Stomach smooth muscle (tissue), 2 donors: ENCODE measurements at regions not wholly inside any gene's neighbourhood (a gene's known extent, or its start where the extent isn't known, plus 50 kb on each side); places are given as distances from the start of the nearest gene placed in this dataset.
"Not testable (repeated sequence)": the region's sequence is repeated elsewhere in the genome, so short reads cannot be mapped to it uniquely, and the experiment has no call there.

Source experiments
- H3K27ac ChIP-seq: one replicate; pipeline ENCODE4 v1.7.0; 2013; ENCODE audit warnings: mild to moderate bottlenecking, low read length, inconsistent platforms
- H3K27me3 ChIP-seq, 2 donors: one replicate each; pipeline ENCODE4 v1.7.0; 2013; ENCODE audit warnings: low read length in 2 of 2; ENCODE audit not compliant: insufficient read depth in 2 of 2, control insufficient read depth in 1 of 2
- H3K36me3 ChIP-seq, 2 donors: one replicate each; pipeline ENCODE4 v1.7.0; 2013; ENCODE audit warnings: low read length in 2 of 2; ENCODE audit not compliant: control insufficient read depth in 2 of 2, insufficient read depth in 2 of 2
- H3K4me1 ChIP-seq: one replicate; pipeline ENCODE4 v1.7.0; 2013; ENCODE audit warnings: low read length; ENCODE audit not compliant: control insufficient read depth, insufficient read depth
- H3K4me3 ChIP-seq, 2 donors: one replicate each; pipeline ENCODE4 v1.7.0; 2013; ENCODE audit warnings: low read length in 2 of 2
- H3K9ac ChIP-seq, 2 donors: one replicate each; pipeline ENCODE4 v1.7.0; 2013; ENCODE audit warnings: low read length in 2 of 2, mild to moderate bottlenecking in 1 of 2
- H3K9me3 ChIP-seq, 2 donors: one replicate each; pipeline ENCODE4 v1.7.0; 2013; ENCODE audit warnings: low read length in 2 of 2; ENCODE audit not compliant: control insufficient read depth in 2 of 2
- donor health status: healthy.
- donor health status: Pancreatic carcinoma.

DNA sequence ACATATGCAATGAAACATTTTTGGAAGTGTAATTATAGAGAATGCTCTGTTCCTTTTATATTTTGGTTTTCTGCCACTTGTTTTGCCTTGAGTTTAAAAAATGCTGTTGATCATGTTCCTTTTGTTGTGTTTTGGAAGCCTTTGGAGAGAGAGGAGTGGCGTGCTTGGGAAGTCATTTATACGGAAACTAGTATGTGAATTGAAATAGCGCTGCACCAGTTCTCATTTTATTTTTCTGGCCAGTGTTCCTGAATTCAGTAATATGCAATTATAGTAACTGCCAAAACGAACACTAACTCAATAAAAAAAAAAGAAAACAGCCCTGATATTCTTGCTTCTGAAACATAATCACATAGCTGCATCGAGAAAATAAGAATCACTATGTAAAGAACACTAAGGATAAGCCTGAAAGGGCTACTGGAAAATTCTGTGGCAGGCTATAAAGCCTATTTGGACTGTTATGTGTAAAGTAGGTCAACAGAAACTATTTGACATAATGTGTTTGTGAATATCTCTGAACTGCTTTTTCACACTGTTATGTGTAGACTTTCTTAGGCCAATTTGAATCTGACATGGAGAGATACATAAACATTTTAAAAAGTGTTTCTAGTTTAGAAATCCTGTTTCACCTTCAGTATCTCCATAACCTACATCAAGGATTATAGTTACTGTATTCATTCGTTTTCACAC, 742.0 kb downstream of the KCNT2 start:
- Histone ChIP-seq H3K9me3 (no peaks in the 10 kb centered on the region), H3K27ac (no peak overlapping the region), H3K9ac (no peak overlapping the region), H3K4me1 (no peaks in the 10 kb centered on the region), H3K27me3 (no peaks in the 10 kb centered on the region), H3K36me3 (no peaks in the 10 kb centered on the region), H3K4me3 (no peak overlapping the region)

GRCh38 chr1:195851804-195852203, 756.4 kb downstream of the KCNT2 start:
- H3K36me3 ChIP-seq = no peaks in the 10 kb centered on the region
- no peaks in the 10 kb centered on the region for H3K27me3 ChIP-seq
- no peak overlapping the region for H3K9ac ChIP-seq

DNA sequence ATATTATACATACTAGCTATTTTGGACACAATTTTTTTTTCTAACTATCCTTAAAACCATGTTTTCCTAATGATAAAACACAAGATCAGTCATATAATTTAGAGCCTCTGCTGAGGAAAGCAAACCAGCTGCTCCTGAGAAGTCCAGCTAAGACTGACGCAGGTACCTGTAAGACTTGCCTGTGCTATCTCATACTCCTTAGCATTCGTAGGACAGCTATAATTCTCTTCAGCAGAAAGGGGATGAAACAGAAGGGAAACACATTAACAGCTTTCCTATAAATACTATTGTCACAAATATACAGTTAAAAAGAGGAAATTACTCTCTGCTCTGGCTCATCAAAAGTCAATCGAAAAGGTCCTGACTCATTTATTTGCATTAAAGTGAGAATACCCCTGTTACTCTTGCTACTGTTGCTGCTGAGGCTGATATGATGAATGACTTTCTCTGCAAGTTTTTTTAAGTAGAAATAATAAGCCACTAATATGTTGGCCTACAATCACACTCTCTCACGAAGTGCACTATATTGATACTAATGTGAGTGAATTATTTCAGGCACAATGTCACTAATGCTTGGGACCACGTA, 757.1 kb downstream of the KCNT2 start:
- no peaks in the 10 kb centered on the region for H3K4me1 ChIP-seq
- H3K9me3 ChIP-seq = no peaks in the 10 kb centered on the region
- no peaks in the 10 kb centered on the region for H3K27me3 ChIP-seq
- no peak overlapping the region for H3K9ac ChIP-seq
- no peak overlapping the region for H3K27ac ChIP-seq
- no peak overlapping the region for H3K4me3 ChIP-seq
- no peaks in the 10 kb centered on the region for H3K36me3 ChIP-seq

More at GRCh38 chr1:195851804-195852203, 756.4 kb downstream of the KCNT2 start:
- Histone ChIP-seq H3K4me3 (no peak overlapping the region), H3K27ac (no peak overlapping the region), H3K4me1 (no peaks in the 10 kb centered on the region), H3K9me3 (no peaks in the 10 kb centered on the region)

- H3K27me3 ChIP-seq = no peaks in the 10 kb centered on the region
- H3K4me1 ChIP-seq = no peaks in the 10 kb centered on the region
- H3K4me3 ChIP-seq = no peak overlapping the region
- H3K9ac ChIP-seq = no peak overlapping the region
- no peak overlapping the region for H3K27ac ChIP-seq
- no peaks in the 10 kb centered on the region for H3K36me3 ChIP-seq
- H3K9me3 ChIP-seq = no peaks in the 10 kb centered on the region
These were observed 759.1 kb downstream of the KCNT2 start for GRCh38 chr1:195849180-195849579.

DNA sequence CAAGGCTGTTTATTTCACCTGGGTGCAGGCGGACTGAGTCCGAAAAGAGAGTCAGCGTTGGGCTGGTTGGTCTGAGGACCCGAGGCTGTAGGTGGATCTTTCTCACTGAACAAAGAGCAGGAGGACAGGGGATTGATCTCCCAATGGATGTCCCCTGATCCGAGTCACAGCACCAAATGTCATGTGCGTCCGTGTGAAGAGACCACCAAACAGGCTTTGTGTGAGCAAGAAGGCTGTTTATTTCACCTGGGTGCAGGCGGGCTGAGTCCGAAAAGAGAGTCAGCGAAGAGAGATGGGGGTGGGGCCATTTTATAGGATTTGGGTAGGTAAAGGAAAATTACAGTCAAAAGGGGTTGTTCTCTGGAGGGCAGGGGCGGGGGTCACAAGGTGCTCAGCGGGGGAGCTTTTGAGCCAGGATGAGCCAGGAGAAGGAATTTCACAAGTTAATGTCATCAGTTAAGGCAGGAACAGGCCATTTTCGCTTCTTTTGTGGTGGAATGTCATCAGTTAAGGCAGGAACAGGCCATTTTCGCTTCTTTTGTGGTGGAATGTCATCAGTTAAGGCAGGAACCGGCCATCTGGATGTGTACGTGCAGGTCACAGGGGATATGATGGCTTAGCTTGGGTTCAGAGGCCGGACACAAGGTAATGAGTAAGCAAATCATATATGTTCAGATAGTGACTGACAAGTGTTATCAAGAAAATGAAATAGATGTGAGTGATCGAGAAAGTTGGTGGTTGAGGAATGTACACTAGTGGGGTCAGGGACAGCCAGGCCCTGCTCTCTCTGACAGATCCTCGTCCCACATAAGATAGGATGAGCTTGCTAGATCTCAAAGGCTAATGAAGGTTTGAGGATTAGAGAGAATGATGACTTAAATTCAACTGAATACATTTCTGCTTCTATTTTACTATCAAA, 760.0 kb downstream of the KCNT2 start:
- not testable (repeated sequence) for H3K4me3 ChIP-seq, H3K27ac ChIP-seq, H3K9ac ChIP-seq, H3K9me3 ChIP-seq, H3K36me3 ChIP-seq, H3K4me1 ChIP-seq, H3K27me3 ChIP-seq

DNA sequence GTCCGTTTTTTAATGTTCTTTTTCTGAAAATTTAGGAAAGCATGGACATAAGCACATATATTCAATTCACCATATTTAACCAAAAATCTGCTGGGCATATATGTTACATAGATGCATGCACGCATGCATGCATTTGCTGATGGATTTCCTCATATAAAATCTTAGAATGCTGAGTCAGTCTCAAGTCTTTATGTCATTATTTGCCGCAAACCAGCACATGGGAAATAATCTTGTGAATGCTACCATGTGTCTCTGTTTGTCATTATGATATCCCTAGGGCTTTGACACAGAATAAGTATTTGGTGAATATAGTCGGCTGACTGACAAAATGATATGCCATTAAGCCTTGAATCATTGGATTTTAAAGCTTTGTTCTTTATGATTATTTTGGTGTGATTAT, 776.5 kb downstream of the KCNT2 start:
- Histone ChIP-seq H3K4me1 (no peaks in the 10 kb centered on the region), H3K4me3 (no peak overlapping the region), H3K36me3 (no peaks in the 10 kb centered on the region), H3K9ac (no peak overlapping the region), H3K27me3 (no peaks in the 10 kb centered on the region), H3K27ac (no peak overlapping the region), H3K9me3 (no peaks in the 10 kb centered on the region)

DNA sequence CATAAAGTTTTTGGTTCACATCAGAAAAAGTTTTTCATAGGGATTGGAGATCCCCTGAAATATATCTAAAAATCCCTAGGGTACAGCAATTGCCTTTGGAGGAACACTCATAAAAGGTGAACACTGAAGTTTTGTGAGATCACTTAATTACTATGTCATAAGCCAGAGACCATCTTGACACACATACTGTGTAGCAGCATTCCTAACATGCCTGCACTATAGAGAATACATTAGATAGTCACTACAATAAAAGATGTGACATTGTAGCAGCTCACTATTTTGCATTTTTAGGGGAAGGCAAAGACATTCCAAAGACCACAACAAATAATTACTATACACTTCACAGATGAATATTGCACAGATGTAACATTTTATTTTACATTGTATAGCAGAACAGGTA, 779.9 kb downstream of the KCNT2 start:
- Histone ChIP-seq H3K27me3 (no peaks in the 10 kb centered on the region), H3K4me3 (no peak overlapping the region), H3K27ac (no peak overlapping the region), H3K4me1 (no peaks in the 10 kb centered on the region), H3K9ac (no peak overlapping the region), H3K36me3 (no peaks in the 10 kb centered on the region), H3K9me3 (no peaks in the 10 kb centered on the region)

DNA sequence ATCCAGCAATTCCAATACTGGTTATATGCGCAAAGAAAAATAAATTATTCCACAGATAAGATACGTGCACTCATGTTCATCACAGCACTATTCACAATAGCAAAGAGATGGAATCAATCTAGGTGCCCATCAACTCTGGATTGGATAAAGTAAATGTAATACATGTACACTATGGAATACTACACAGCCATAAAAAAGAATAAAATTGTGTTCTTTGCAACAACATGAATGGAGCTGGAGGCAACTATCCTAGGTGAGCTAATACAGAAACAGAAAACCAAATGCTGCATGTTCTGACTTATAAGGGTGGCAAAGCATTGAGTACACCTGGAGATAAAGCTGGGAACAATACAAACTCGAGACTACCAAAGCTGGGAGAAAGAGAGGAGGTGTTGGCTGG, 787.3 kb downstream of the KCNT2 start:
- H3K4me3 ChIP-seq = no peak overlapping the region
- no peaks in the 10 kb centered on the region for H3K36me3 ChIP-seq
- no peaks in the 10 kb centered on the region for H3K27me3 ChIP-seq
- peaks cover 0 to 2% of the 10 kb centered on the region in 2 donors for H3K9me3 ChIP-seq
- no peak overlapping the region for H3K9ac ChIP-seq
- H3K27ac ChIP-seq = no peak overlapping the region
- H3K4me1 ChIP-seq = no peaks in the 10 kb centered on the region

GRCh38 chr1:195806060-195806459, 802.2 kb downstream of the KCNT2 start:
- H3K9me3 ChIP-seq = no peaks in the 10 kb centered on the region
- no peaks in the 10 kb centered on the region for H3K27me3 ChIP-seq
- H3K36me3 ChIP-seq = no peaks in the 10 kb centered on the region
- no peak overlapping the region for H3K27ac ChIP-seq
- no peaks in the 10 kb centered on the region for H3K4me1 ChIP-seq
- no peak overlapping the region for H3K4me3 ChIP-seq
- H3K9ac ChIP-seq = no peak overlapping the region

DNA sequence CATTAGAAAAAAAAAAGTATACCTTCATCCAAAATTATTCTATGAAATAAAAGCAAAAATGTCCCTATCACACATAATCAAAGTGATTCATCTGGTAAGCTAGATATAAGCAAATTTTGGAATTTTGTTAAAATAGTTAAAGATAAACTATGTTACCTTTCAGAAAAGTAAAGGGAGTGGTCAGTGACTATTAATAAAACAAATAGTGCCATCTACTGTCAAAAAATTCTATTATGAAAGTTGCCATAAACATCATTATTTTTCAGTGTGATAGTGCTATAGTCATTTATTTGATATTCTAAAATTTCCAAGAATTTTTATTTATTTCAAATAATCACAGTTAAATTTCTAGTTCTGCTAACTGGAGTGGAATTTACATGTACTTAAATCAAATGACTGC, 803.7 kb downstream of the KCNT2 start:
- no peaks in the 10 kb centered on the region for H3K4me1 ChIP-seq
- no peaks in the 10 kb centered on the region for H3K9me3 ChIP-seq
- no peak overlapping the region for H3K4me3 ChIP-seq
- no peaks in the 10 kb centered on the region for H3K27me3 ChIP-seq
- no peak overlapping the region for H3K27ac ChIP-seq
- no peak overlapping the region for H3K9ac ChIP-seq
- H3K36me3 ChIP-seq = no peaks in the 10 kb centered on the region
